ENCODE measurements at regions not wholly inside any gene's neighbourhood (a gene's known extent, or its start where the extent isn't known, plus 50 kb on each side); places are given as distances from the start of the nearest gene placed in this dataset.

DNA sequence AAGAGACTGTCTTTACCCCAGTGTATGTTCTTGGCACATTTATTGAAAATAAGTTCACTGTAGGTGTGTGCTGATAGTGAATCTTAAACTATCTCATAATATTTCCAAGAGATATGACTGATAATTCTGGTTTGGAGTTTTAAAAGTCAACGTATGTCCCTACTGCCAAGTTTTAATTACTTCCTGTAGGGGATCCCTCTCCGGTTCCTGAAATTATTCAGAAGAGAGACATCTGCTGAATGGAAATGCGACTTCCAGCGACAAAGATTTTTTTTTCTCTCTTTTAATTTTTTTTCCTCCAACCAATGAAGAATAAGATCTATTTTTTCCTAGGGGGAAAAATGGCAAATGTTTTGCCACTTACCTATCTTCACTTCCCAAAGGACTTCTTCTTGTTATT lies 498.9 kb upstream of the TGFBR2 start:
- FAIRE-seq (no peak), DNase-seq (peak in 1 of 5 donors; percentile 43)
- no peak overlapping the region for H3K4me3 ChIP-seq (ENCODE audit: low read length in 3 of 3)
- H3K9me3 ChIP-seq (ENCODE audit: control insufficient read depth in 2 of 3, insufficient read depth in 1 of 3, low read length in 3 of 3) = no peaks in the 10 kb centered on the region
- intact Hi-C loops (cut with DNase I) = no loop called here
- H3K4me1 ChIP-seq (ENCODE audit: control insufficient read depth in 2 of 3, insufficient read depth in 2 of 3, low read depth in 1 of 3, low read length in 3 of 3) = no peaks in the 10 kb centered on the region
- TF ChIP-seq CTCF (IDR thresholded peaks at IDR 0.05; ENCODE audit: borderline replicate concordance, extremely low read depth, insufficient read depth) = no peak
- H3K9ac ChIP-seq (ENCODE audit: low read length in 3 of 3) = no peak overlapping the region
- no peak overlapping the region for H3K27ac ChIP-seq (ENCODE audit: low read depth in 2 of 2, low read length in 2 of 2)
- no peaks in the 10 kb centered on the region for H3K27me3 ChIP-seq (ENCODE audit: control insufficient read depth, insufficient read depth, low read length)
- no peaks in the 10 kb centered on the region for H3K36me3 ChIP-seq (ENCODE audit: control insufficient read depth in 2 of 3, insufficient read depth in 3 of 3, low read length in 3 of 3)

- Histone ChIP-seq H3K27ac (ENCODE audit: low read depth in 2 of 2, low read length in 2 of 2) (no peak overlapping the region), H3K9me3 (ENCODE audit: control insufficient read depth in 2 of 3, insufficient read depth in 1 of 3, low read length in 3 of 3) (no peaks in the 10 kb centered on the region), H3K9ac (ENCODE audit: low read length in 3 of 3) (no peak overlapping the region), H3K36me3 (ENCODE audit: control insufficient read depth in 2 of 3, insufficient read depth in 3 of 3, low read length in 3 of 3) (no peaks in the 10 kb centered on the region), H3K4me3 (ENCODE audit: low read length in 3 of 3) (no peak overlapping the region), H3K4me1 (ENCODE audit: control insufficient read depth in 2 of 3, insufficient read depth in 2 of 3, low read depth in 1 of 3, low read length in 3 of 3) (no peaks in the 10 kb centered on the region), H3K27me3 (ENCODE audit: control insufficient read depth, insufficient read depth, low read length) (no peaks in the 10 kb centered on the region)
- no peak for TF ChIP-seq CTCF (IDR thresholded peaks at IDR 0.05; ENCODE audit: borderline replicate concordance, extremely low read depth, insufficient read depth)
- FAIRE-seq (no peak), DNase-seq (no peak)
- intact Hi-C loops (cut with DNase I) = no loop called here
Measured at GRCh38 chr3:30112411-30112810, 494.0 kb upstream of the TGFBR2 start.

DNA sequence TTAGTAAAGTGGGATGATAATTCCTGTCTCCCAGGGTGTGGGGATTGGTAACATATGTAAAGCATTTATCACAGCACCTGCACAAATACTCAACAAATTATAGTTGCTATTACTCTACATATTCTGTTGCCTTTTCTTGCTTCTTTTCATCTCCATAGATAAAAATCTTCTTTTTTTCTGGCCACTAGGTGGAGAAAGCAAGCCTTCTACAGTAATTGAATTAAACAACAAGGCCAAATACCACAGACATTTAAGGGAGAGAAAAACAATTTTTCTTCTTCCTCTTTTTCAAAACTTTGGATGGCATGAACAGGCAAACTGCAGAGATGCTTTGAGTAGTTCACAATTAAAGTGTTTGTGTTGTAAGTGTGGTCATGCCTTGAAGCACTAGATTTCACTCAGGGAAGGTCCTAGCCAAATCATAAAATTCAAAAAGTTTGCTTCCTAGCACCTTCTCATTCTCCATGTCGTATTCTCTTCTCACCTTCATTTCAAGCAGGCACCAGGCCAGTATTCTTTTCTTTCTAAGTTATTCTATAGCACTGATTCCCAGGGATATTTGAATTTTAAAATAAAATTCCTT lies 493.4 kb upstream of the TGFBR2 start:
- Histone ChIP-seq H3K36me3 (ENCODE audit: control insufficient read depth in 2 of 3, insufficient read depth in 3 of 3, low read length in 3 of 3) (no peaks in the 10 kb centered on the region), H3K9ac (ENCODE audit: low read length in 3 of 3) (no peak overlapping the region), H3K27ac (ENCODE audit: low read depth in 2 of 2, low read length in 2 of 2) (no peak overlapping the region), H3K27me3 (ENCODE audit: control insufficient read depth, insufficient read depth, low read length) (no peaks in the 10 kb centered on the region), H3K4me3 (ENCODE audit: low read length in 3 of 3) (no peak overlapping the region), H3K4me1 (ENCODE audit: control insufficient read depth in 2 of 3, insufficient read depth in 2 of 3, low read depth in 1 of 3, low read length in 3 of 3) (no peaks in the 10 kb centered on the region), H3K9me3 (ENCODE audit: control insufficient read depth in 2 of 3, insufficient read depth in 1 of 3, low read length in 3 of 3) (no peaks in the 10 kb centered on the region)
- DNase-seq (peak in 2 of 5 donors; percentile 62 to 68), FAIRE-seq (peak; percentile 81)
- TF ChIP-seq CTCF (IDR thresholded peaks at IDR 0.05; ENCODE audit: borderline replicate concordance, extremely low read depth, insufficient read depth) = peak; percentile 41
- intact Hi-C loops (cut with DNase I) = no loop called here

GRCh38 chr3:30113906-30114305 lies 492.5 kb upstream of the TGFBR2 start:
- no peaks in the 10 kb centered on the region for H3K9me3 ChIP-seq (ENCODE audit: control insufficient read depth in 2 of 3, insufficient read depth in 1 of 3, low read length in 3 of 3)
- FAIRE-seq (no peak), DNase-seq (no peak)
- no peaks in the 10 kb centered on the region for H3K36me3 ChIP-seq (ENCODE audit: control insufficient read depth in 2 of 3, insufficient read depth in 3 of 3, low read length in 3 of 3)
- H3K9ac ChIP-seq (ENCODE audit: low read length in 3 of 3) = no peak overlapping the region
- H3K4me1 ChIP-seq (ENCODE audit: control insufficient read depth in 2 of 3, insufficient read depth in 2 of 3, low read depth in 1 of 3, low read length in 3 of 3) = no peaks in the 10 kb centered on the region
- H3K27ac ChIP-seq (ENCODE audit: low read depth in 2 of 2, low read length in 2 of 2) = no peak overlapping the region
- no peak for TF ChIP-seq CTCF (IDR thresholded peaks at IDR 0.05; ENCODE audit: borderline replicate concordance, extremely low read depth, insufficient read depth)
- no peak overlapping the region for H3K4me3 ChIP-seq (ENCODE audit: low read length in 3 of 3)
- H3K27me3 ChIP-seq (ENCODE audit: control insufficient read depth, insufficient read depth, low read length) = no peaks in the 10 kb centered on the region
- intact Hi-C loops (cut with DNase I) = no loop called here
